PC-9 (cell line): ENCODE measurements at regions not wholly inside any gene's neighbourhood (a gene's known extent, or its start where the extent isn't known, plus 50 kb on each side); places are given as distances from the start of the nearest gene placed in this dataset.

Source experiments
- CTCF ChIP-seq: fragments of 200-600 bp; sonication (generic); conservative IDR thresholded peaks from 2 replicates; pipeline ENCODE4 v1.6.1; 2017; ENCODE audit warnings: mixed run types, antibody characterized with exemption, mild to moderate bottlenecking, moderate library complexity
- EZH2 ChIP-seq: fragments of 200-600 bp; sonication (generic); IDR thresholded peaks from 2 replicates; pipeline ENCODE4 v1.8.0; 2017; ENCODE audit warnings: antibody characterized with exemption, low read depth

GRCh38 chr2:48855142-48855541, 99.6 kb upstream of the LHCGR start:
- no peak for TF ChIP-seq CTCF
- no peak for TF ChIP-seq EZH2
